ENCODE measurements at regions not wholly inside any gene's neighbourhood (a gene's known extent, or its start where the extent isn't known, plus 50 kb on each side); places are given as distances from the start of the nearest gene placed in this dataset.
"Not testable (repeated sequence)": the region's sequence is repeated elsewhere in the genome, so short reads cannot be mapped to it uniquely, and the experiment has no call there.

- H3K27ac ChIP-seq (ENCODE audit: low read depth, low read length, severe bottlenecking): no peak overlapping the region
- no peak overlapping the region for H3K4me3 ChIP-seq (ENCODE audit: extremely low read depth, insufficient read depth, low read length, poor library complexity, severe bottlenecking)
- H3K36me3 ChIP-seq (ENCODE audit: control insufficient read depth, insufficient read depth, low read length): no peaks in the 10 kb centered on the region
- WGBS, 2 experiments (ENCODE audit: insufficient coverage in 2 of 2): 74 to 78% methylated on average over 5 of the region's 6 CpGs
- peaks cover 15% of the 10 kb centered on the region for H3K4me1 ChIP-seq (ENCODE audit: control insufficient read depth, insufficient read depth, low read length, poor library complexity, severe bottlenecking)
- H3K9me3 ChIP-seq (ENCODE audit: control insufficient read depth, low read length): no peaks in the 10 kb centered on the region
Observed at GRCh38 chr5:36502608-36503007, 103.8 kb upstream of the SLC1A3 start.

- H3K36me3 ChIP-seq (ENCODE audit: control insufficient read depth, insufficient read depth, low read length): no peaks in the 10 kb centered on the region
- no peaks in the 10 kb centered on the region for H3K9me3 ChIP-seq (ENCODE audit: control insufficient read depth, low read length)
- peaks cover 15% of the 10 kb centered on the region for H3K4me1 ChIP-seq (ENCODE audit: control insufficient read depth, insufficient read depth, low read length, poor library complexity, severe bottlenecking)
- H3K4me3 ChIP-seq (ENCODE audit: extremely low read depth, insufficient read depth, low read length, poor library complexity, severe bottlenecking): no peak overlapping the region
- no peak overlapping the region for H3K27ac ChIP-seq (ENCODE audit: low read depth, low read length, severe bottlenecking)
Observed at GRCh38 chr5:36505021-36505420, 101.4 kb upstream of the SLC1A3 start.

GRCh38 chr5:36507332-36507952 is 99.0 kb upstream of the SLC1A3 start:
- Histone ChIP-seq H3K27ac (ENCODE audit: low read depth, low read length, severe bottlenecking) (no peak overlapping the region), H3K36me3 (ENCODE audit: control insufficient read depth, insufficient read depth, low read length) (no peaks in the 10 kb centered on the region), H3K4me1 (ENCODE audit: control insufficient read depth, insufficient read depth, low read length, poor library complexity, severe bottlenecking) (peaks cover 13% of the 10 kb centered on the region), H3K4me3 (ENCODE audit: extremely low read depth, insufficient read depth, low read length, poor library complexity, severe bottlenecking) (no peak overlapping the region), H3K9me3 (ENCODE audit: control insufficient read depth, low read length) (no peaks in the 10 kb centered on the region)
- 45 to 51% methylated on average over 2 to 3 of the region's 6 CpGs for WGBS, 2 experiments (ENCODE audit: insufficient coverage in 2 of 2)

- H3K9me3 ChIP-seq (ENCODE audit: control insufficient read depth, low read length); H3K27ac ChIP-seq (ENCODE audit: low read depth, low read length, severe bottlenecking); H3K4me3 ChIP-seq (ENCODE audit: extremely low read depth, insufficient read depth, low read length, poor library complexity, severe bottlenecking); H3K36me3 ChIP-seq (ENCODE audit: control insufficient read depth, insufficient read depth, low read length): not testable (repeated sequence)
- 69 to 93% methylated on average over 3 to 4 of the region's 5 CpGs for WGBS, 2 experiments (ENCODE audit: insufficient coverage in 2 of 2)
- H3K4me1 ChIP-seq (ENCODE audit: control insufficient read depth, insufficient read depth, low read length, poor library complexity, severe bottlenecking): peaks cover 13% of the 10 kb centered on the region
Observed at GRCh38 chr5:36508331-36508730, 98.1 kb upstream of the SLC1A3 start.

GRCh38 chr5:36513647-36514046 is 92.8 kb upstream of the SLC1A3 start:
- H3K4me3 ChIP-seq (ENCODE audit: extremely low read depth, insufficient read depth, low read length, poor library complexity, severe bottlenecking); H3K36me3 ChIP-seq (ENCODE audit: control insufficient read depth, insufficient read depth, low read length); H3K4me1 ChIP-seq (ENCODE audit: control insufficient read depth, insufficient read depth, low read length, poor library complexity, severe bottlenecking); H3K27ac ChIP-seq (ENCODE audit: low read depth, low read length, severe bottlenecking); H3K9me3 ChIP-seq (ENCODE audit: control insufficient read depth, low read length): not testable (repeated sequence)
- no CpG with 5 or more reads among the region's 3 CpGs for WGBS, 2 experiments (ENCODE audit: insufficient coverage in 2 of 2)

- H3K9me3 ChIP-seq (ENCODE audit: control insufficient read depth, low read length): no peaks in the 10 kb centered on the region
- no CpG with 5 or more reads among the region's 2 CpGs for WGBS, 2 experiments (ENCODE audit: insufficient coverage in 2 of 2)
- H3K27ac ChIP-seq (ENCODE audit: low read depth, low read length, severe bottlenecking): no peak overlapping the region
- no peak overlapping the region for H3K4me3 ChIP-seq (ENCODE audit: extremely low read depth, insufficient read depth, low read length, poor library complexity, severe bottlenecking)
- no peaks in the 10 kb centered on the region for H3K36me3 ChIP-seq (ENCODE audit: control insufficient read depth, insufficient read depth, low read length)
- H3K4me1 ChIP-seq (ENCODE audit: control insufficient read depth, insufficient read depth, low read length, poor library complexity, severe bottlenecking): no peaks in the 10 kb centered on the region
Observed at GRCh38 chr5:36519881-36520280, 86.5 kb upstream of the SLC1A3 start.

- Histone ChIP-seq H3K4me1 (ENCODE audit: control insufficient read depth, insufficient read depth, low read length, poor library complexity, severe bottlenecking) (no peaks in the 10 kb centered on the region), H3K36me3 (ENCODE audit: control insufficient read depth, insufficient read depth, low read length) (no peaks in the 10 kb centered on the region), H3K27ac (ENCODE audit: low read depth, low read length, severe bottlenecking) (no peak overlapping the region), H3K4me3 (ENCODE audit: extremely low read depth, insufficient read depth, low read length, poor library complexity, severe bottlenecking) (no peak overlapping the region), H3K9me3 (ENCODE audit: control insufficient read depth, low read length) (no peaks in the 10 kb centered on the region)
- 88 to 93% methylated on average over 1 of the region's 1 CpG for WGBS, 2 experiments (ENCODE audit: insufficient coverage in 2 of 2)
Observed at GRCh38 chr5:36521219-36521618, 85.2 kb upstream of the SLC1A3 start.

- Histone ChIP-seq H3K36me3 (ENCODE audit: control insufficient read depth, insufficient read depth, low read length) (no peaks in the 10 kb centered on the region), H3K4me3 (ENCODE audit: extremely low read depth, insufficient read depth, low read length, poor library complexity, severe bottlenecking) (no peak overlapping the region), H3K27ac (ENCODE audit: low read depth, low read length, severe bottlenecking) (no peak overlapping the region), H3K9me3 (ENCODE audit: control insufficient read depth, low read length) (peaks cover 4% of the 10 kb centered on the region), H3K4me1 (ENCODE audit: control insufficient read depth, insufficient read depth, low read length, poor library complexity, severe bottlenecking) (peaks cover 3% of the 10 kb centered on the region)
- 79 to 90% methylated on average over 6 to 8 of the region's 10 CpGs for WGBS, 2 experiments (ENCODE audit: insufficient coverage in 2 of 2)
Observed at GRCh38 chr5:36521838-36522745, 84.3 kb upstream of the SLC1A3 start.

- Histone ChIP-seq H3K9me3 (ENCODE audit: control insufficient read depth, low read length) (peaks cover 4% of the 10 kb centered on the region), H3K27ac (ENCODE audit: low read depth, low read length, severe bottlenecking) (no peak overlapping the region), H3K36me3 (ENCODE audit: control insufficient read depth, insufficient read depth, low read length) (no peaks in the 10 kb centered on the region), H3K4me1 (ENCODE audit: control insufficient read depth, insufficient read depth, low read length, poor library complexity, severe bottlenecking) (peaks cover 3% of the 10 kb centered on the region), H3K4me3 (ENCODE audit: extremely low read depth, insufficient read depth, low read length, poor library complexity, severe bottlenecking) (no peak overlapping the region)
- 88 to 89% methylated on average over 3 to 4 of the region's 5 CpGs for WGBS, 2 experiments (ENCODE audit: insufficient coverage in 2 of 2)
Observed at GRCh38 chr5:36522746-36523065, 83.7 kb upstream of the SLC1A3 start.

- Histone ChIP-seq H3K27ac (ENCODE audit: low read depth, low read length, severe bottlenecking) (no peak overlapping the region), H3K36me3 (ENCODE audit: control insufficient read depth, insufficient read depth, low read length) (no peaks in the 10 kb centered on the region), H3K4me3 (ENCODE audit: extremely low read depth, insufficient read depth, low read length, poor library complexity, severe bottlenecking) (no peak overlapping the region), H3K4me1 (ENCODE audit: control insufficient read depth, insufficient read depth, low read length, poor library complexity, severe bottlenecking) (peaks cover 3% of the 10 kb centered on the region), H3K9me3 (ENCODE audit: control insufficient read depth, low read length) (peaks cover 4% of the 10 kb centered on the region)
- 95 to 96% methylated on average over 2 to 4 of the region's 5 CpGs for WGBS, 2 experiments (ENCODE audit: insufficient coverage in 2 of 2)
Observed at GRCh38 chr5:36523450-36523849, 83.0 kb upstream of the SLC1A3 start.

- H3K27ac ChIP-seq (ENCODE audit: low read depth, low read length, severe bottlenecking): no peak overlapping the region
- peaks cover 4% of the 10 kb centered on the region for H3K9me3 ChIP-seq (ENCODE audit: control insufficient read depth, low read length)
- 90 to 94% methylated on average over 2 to 3 of the region's 6 CpGs for WGBS, 2 experiments (ENCODE audit: insufficient coverage in 2 of 2)
- H3K36me3 ChIP-seq (ENCODE audit: control insufficient read depth, insufficient read depth, low read length): no peaks in the 10 kb centered on the region
- H3K4me3 ChIP-seq (ENCODE audit: extremely low read depth, insufficient read depth, low read length, poor library complexity, severe bottlenecking): no peak overlapping the region
- H3K4me1 ChIP-seq (ENCODE audit: control insufficient read depth, insufficient read depth, low read length, poor library complexity, severe bottlenecking): peaks cover 3% of the 10 kb centered on the region
Observed at GRCh38 chr5:36523926-36524325, 82.5 kb upstream of the SLC1A3 start.

Data from mesodermal cell (in vitro differentiated cells).